Panc1 (cell line): ENCODE measurements at regions not wholly inside any gene's neighbourhood (a gene's known extent, or its start where the extent isn't known, plus 50 kb on each side); places are given as distances from the start of the nearest gene placed in this dataset.

ENCODE experiments used
- ATAC-seq: fragments of 200-7000 bp; cut with Tn5 transposase; 2 replicates; pipeline ENCODE4 v1.9.1; 2020; ENCODE audit warnings: mild to moderate bottlenecking, moderate library complexity
- BruUV-seq: library from RNA; stranded (reverse); fragments of 400-500 nt; replicated peaks from 2 replicates; lab custom pipeline; 2021; lab: Mats Ljungman, UMichigan
- CTCF ChIA-PET: fragments of 300-600 bp; sonication (Branson Sonifier 250); formaldehyde crosslinking; loops from one replicate; lab custom pipeline; 2022; ENCODE audit warnings: antibody characterized with exemption; lab: Charles Lee
- POLR2A ChIA-PET: fragments of 300-600 bp; sonication (Branson Sonifier 250); formaldehyde crosslinking; loops from one replicate; lab custom pipeline; 2022; ENCODE audit warnings: antibody characterized with exemption; lab: Charles Lee
- DNase-seq: peaks from one replicate; pipeline ENCODE4 v3.0.0-alpha.2; 2010; ENCODE audit warnings: low read depth, low spot score
- H3K27ac ChIP-seq: 2 replicates; pipeline ENCODE4 v1.5.1; 2011; ENCODE audit warnings: mild to moderate bottlenecking, low read length, inconsistent platforms
- H3K27me3 ChIP-seq: fragments of 200-500 bp; sonication (Bioruptor generic); 2 replicates; pipeline ENCODE4 v1.6.0; 2014; ENCODE audit warnings: low read length, inconsistent platforms; ENCODE audit not compliant: control insufficient read depth, insufficient read depth
- H3K36me3 ChIP-seq: fragments of 200-500 bp; sonication (Bioruptor generic); 2 replicates; pipeline ENCODE4 v1.5.1; 2014; ENCODE audit warnings: inconsistent platforms, mild to moderate bottlenecking, low read length, moderate library complexity; ENCODE audit not compliant: control insufficient read depth, insufficient read depth
- H3K4me1 ChIP-seq: 2 replicates; pipeline ENCODE4 v1.5.1; 2011; ENCODE audit warnings: inconsistent platforms, mild to moderate bottlenecking, low read length, moderate library complexity; ENCODE audit not compliant: control insufficient read depth, insufficient read depth
- H3K4me3 ChIP-seq, 2 experiments: 2 replicates each; pipeline ENCODE4 v1.5.1; 2011 to 2012; ENCODE audit warnings: low read depth in 2 of 2, low read length in 2 of 2, mild to moderate bottlenecking in 2 of 2, inconsistent platforms in 1 of 2, moderate library complexity in 1 of 2
- H3K9me3 ChIP-seq: fragments of 200-500 bp; sonication (Bioruptor generic); 2 replicates; pipeline ENCODE4 v1.5.1; 2014; ENCODE audit warnings: low read depth, mild to moderate bottlenecking, inconsistent platforms, low read length, moderate library complexity; ENCODE audit not compliant: control insufficient read depth, insufficient read depth
- CTCF ChIP-seq: fragments of 450-650 bp; IDR thresholded peaks from 2 replicates; pipeline ENCODE4 v1.5.1; 2017; ENCODE audit warnings: mild to moderate bottlenecking
- POLR2AphosphoS5 ChIP-seq: IDR thresholded peaks from 2 replicates; pipeline ENCODE4 v1.6.1; 2012; ENCODE audit warnings: mild to moderate bottlenecking, low read depth, low read length, moderate library complexity
- REST ChIP-seq, 2 experiments: IDR thresholded peaks; 2 replicates each; pipeline ENCODE4 v1.6.1; 2011 to 2012; ENCODE audit warnings: low read depth in 2 of 2, control low read depth in 1 of 2, low read length in 1 of 2, mild to moderate bottlenecking in 1 of 2, moderate library complexity in 1 of 2; ENCODE audit not compliant: insufficient read depth in 1 of 2
- SIN3A ChIP-seq: IDR thresholded peaks from 2 replicates; pipeline ENCODE4 v1.6.1; 2012; ENCODE audit warnings: low read depth, mild to moderate bottlenecking, low read length, moderate library complexity, borderline replicate concordance; ENCODE audit not compliant: insufficient read depth
- TCF7L2 ChIP-seq: IDR thresholded peaks from 2 replicates; pipeline ENCODE4 v1.6.1; 2011; ENCODE audit warnings: mild to moderate bottlenecking, low read depth, low read length, inconsistent platforms
- in situ Hi-C: cut with HindIII; loops from 2 replicates; pipeline ENCODE4 v1.10.0; 2016; ENCODE audit warnings: low sequenced_read_pairs, low pct_unique_long_range_greater_than_20kb
- intact Hi-C: fragments of 100-400 bp; cut with micrococcal nuclease; formaldehyde crosslinking; loops from one replicate; pipeline ENCODE4 v1.10.0; 2022; ENCODE audit not compliant: unreplicated experiment

- in situ Hi-C loops (no loop called here), intact Hi-C loops (no loop called here)
- H3K9me3 ChIP-seq, result no peaks in the 10 kb centered on the region
- no peaks in the 10 kb centered on the region for H3K36me3 ChIP-seq
- H3K4me1 ChIP-seq, result peaks cover 7% of the 10 kb centered on the region; the same call in 1 of the 2 replicates
- no peak overlapping the region for H3K27ac ChIP-seq
- POLR2A ChIA-PET, result no interaction called here
- TF ChIP-seq POLR2AphosphoS5 (no peak), SIN3A (no peak), TCF7L2 (no peak), CTCF (no peak), REST (IDR thresholded peaks at IDR 0.05; ENCODE audit: insufficient read depth in 1 of 2, low read depth in 2 of 2, low read length in 1 of 2) (no peak)
- BruUV-seq, result no TSS peak
- CTCF ChIA-PET, result no interaction called here
- DNase-seq (no peak), ATAC-seq (no peak)
- H3K27me3 ChIP-seq, result no peaks in the 10 kb centered on the region
- no peak overlapping the region for H3K4me3 ChIP-seq
These were observed 59.3 kb upstream of the ECHDC3 start for GRCh38 chr10:11682851-11683250.

- ChIA-PET CTCF (no interaction called here), POLR2A (no interaction called here)
- DNase-seq (no peak), ATAC-seq (no peak)
- in situ Hi-C loops, result no loop called here
- intact Hi-C loops, result no loop called here
- TF ChIP-seq TCF7L2, result no peak
- Histone ChIP-seq H3K9me3 (no peaks in the 10 kb centered on the region), H3K36me3 (no peaks in the 10 kb centered on the region), H3K4me1 (peaks cover 7% of the 10 kb centered on the region; the same call in 1 of the 2 replicates), H3K27ac (no peak overlapping the region), H3K27me3 (no peaks in the 10 kb centered on the region), H3K4me3 (no peak overlapping the region)
- BruUV-seq, result no TSS peak
These were observed 59.9 kb upstream of the ECHDC3 start for GRCh38 chr10:11682267-11682683.

- ATAC-seq, result no peak
- no peak for DNase-seq
- intact Hi-C loops (no loop called here), in situ Hi-C loops (no loop called here)
- Histone ChIP-seq H3K27me3 (no peaks in the 10 kb centered on the region), H3K4me1 (peaks cover 3% of the 10 kb centered on the region; the same call in 1 of the 2 replicates), H3K36me3 (no peaks in the 10 kb centered on the region), H3K4me3 (no peak overlapping the region), H3K27ac (no peak overlapping the region), H3K9me3 (no peaks in the 10 kb centered on the region)
- no TSS peak for BruUV-seq
- POLR2A ChIA-PET, result no interaction called here
- CTCF ChIA-PET, result no interaction called here
- TF ChIP-seq CTCF, result no peak
- no peak for TF ChIP-seq TCF7L2
- no peak for TF ChIP-seq POLR2AphosphoS5
- TF ChIP-seq SIN3A, result no peak
- no peak for TF ChIP-seq REST (IDR thresholded peaks at IDR 0.05; ENCODE audit: insufficient read depth in 1 of 2, low read depth in 2 of 2, low read length in 1 of 2)
These were observed 61.7 kb upstream of the ECHDC3 start for GRCh38 chr10:11680496-11680895.
